ENCODE measurements at regions not wholly inside any gene's neighbourhood (a gene's known extent, or its start where the extent isn't known, plus 50 kb on each side); places are given as distances from the start of the nearest gene placed in this dataset.

- DNase-seq: no peak
Measured at GRCh38 chr3:107992976-107993684, 97.7 kb downstream of the CD47 start.

GRCh38 chr3:107990926-107991325 lies 99.9 kb downstream of the CD47 start:
- no peak for DNase-seq

- DNase-seq: no peak
Measured at GRCh38 chr3:107990433-107990832, 100.4 kb downstream of the CD47 start.

GRCh38 chr3:107989661-107990060 lies 101.2 kb downstream of the CD47 start:
- DNase-seq: no peak

- no peak for DNase-seq
Measured at GRCh38 chr3:107988460-107989175, 102.2 kb downstream of the CD47 start.

GRCh38 chr3:107987036-107987939 lies 103.5 kb downstream of the CD47 start:
- no peak for DNase-seq

- DNase-seq: no peak
Measured at GRCh38 chr3:107986505-107986904, 104.3 kb downstream of the CD47 start.

GRCh38 chr3:107985496-107985895 lies 105.3 kb downstream of the CD47 start:
- DNase-seq: no peak

- no peak for DNase-seq
Measured at GRCh38 chr3:107983247-107983646, 107.6 kb downstream of the CD47 start.

GRCh38 chr3:107982165-107982564 lies 108.7 kb downstream of the CD47 start:
- no peak for DNase-seq

GRCh38 chr3:107981471-107982111 lies 109.2 kb downstream of the CD47 start:
- DNase-seq: no peak

GRCh38 chr3:107979538-107979937 lies 111.3 kb downstream of the CD47 start:
- DNase-seq: no peak

GRCh38 chr3:107978131-107979055 lies 112.4 kb downstream of the CD47 start:
- DNase-seq: no peak

GRCh38 chr3:107977221-107978130 lies 113.4 kb downstream of the CD47 start:
- no peak for DNase-seq

- DNase-seq: no peak
Measured at GRCh38 chr3:107976202-107976800, 114.5 kb downstream of the CD47 start.

- DNase-seq: no peak
Measured at GRCh38 chr3:107975529-107976201, 115.2 kb downstream of the CD47 start.

- no peak for DNase-seq
Measured at GRCh38 chr3:107973961-107974360, 116.9 kb downstream of the CD47 start.

- DNase-seq: no peak
Measured at GRCh38 chr3:107973152-107973551, 117.7 kb downstream of the CD47 start.

GRCh38 chr3:107970993-107971580 lies 119.7 kb downstream of the CD47 start:
- no peak for DNase-seq
